H1 (cell line): ENCODE measurements at regions not wholly inside any gene's neighbourhood (a gene's known extent, or its start where the extent isn't known, plus 50 kb on each side); places are given as distances from the start of the nearest gene placed in this dataset.

ENCODE experiments used
- CTCF ChIA-PET: fragments of 300-600 bp; sonication (Branson Sonifier 250); formaldehyde crosslinking; loops from one replicate; lab custom pipeline; 2021; ENCODE audit not compliant: partially characterized antibody; lab: Charles Lee
- POLR2A ChIA-PET: fragments of 300-600 bp; sonication (Branson Sonifier 250); formaldehyde crosslinking; loops from one replicate; lab custom pipeline; 2021; ENCODE audit warnings: inconsistent platforms; ENCODE audit not compliant: partially characterized antibody; lab: Charles Lee
- DNase-seq, 2 experiments: peaks; one replicate each; pipeline versions ENCODE4 v3.0.0 to v3.0.0-alpha.2; 2010 to 2022; ENCODE audit warnings: low spot score in 2 of 2, low read depth in 1 of 2, mixed read lengths in 1 of 2
- FAIRE-seq: peaks from 2 replicates; lab custom pipeline; 2011; peaks lifted over from hg19 to GRCh38; lab: Jason Lieb, UNC
- H2AFZ ChIP-seq: 2 replicates; pipeline ENCODE4 v1.8.1; 2012; ENCODE audit warnings: low read length, inconsistent platforms
- H2AK5ac ChIP-seq: 2 replicates; pipeline ENCODE4 v1.6.1; 2013; ENCODE audit warnings: low read depth, low read length
- H2BK120ac ChIP-seq: replicated peaks from 2 replicates; pipeline ENCODE3; 2013; ENCODE audit warnings: low read depth, low read length, inconsistent platforms
- H2BK12ac ChIP-seq: 2 replicates; pipeline ENCODE4 v1.6.1; 2013; ENCODE audit warnings: low read depth, low read length
- H2BK15ac ChIP-seq: 2 replicates; pipeline ENCODE4 v1.6.1; 2013; ENCODE audit warnings: low read length
- H2BK20ac ChIP-seq: 2 replicates; pipeline ENCODE4 v1.6.1; 2013; ENCODE audit warnings: low read length
- H2BK5ac ChIP-seq: 2 replicates; pipeline ENCODE4 v1.6.1; 2013; ENCODE audit warnings: low read depth, low read length
- H3K14ac ChIP-seq: 2 replicates; pipeline ENCODE4 v1.6.1; 2013; ENCODE audit warnings: inconsistent platforms; ENCODE audit not compliant: insufficient read length
- H3K18ac ChIP-seq: 2 replicates; pipeline ENCODE4 v1.6.1; 2013; ENCODE audit warnings: low read length; ENCODE audit errors: extremely low read depth
- H3K23ac ChIP-seq: 2 replicates; pipeline ENCODE4 v1.6.1; 2013; ENCODE audit warnings: inconsistent platforms; ENCODE audit not compliant: insufficient read length
- H3K23me2 ChIP-seq: 2 replicates; pipeline ENCODE4 v1.6.1; 2013; ENCODE audit warnings: low read depth, low read length
- H3K27ac ChIP-seq: 2 replicates; pipeline ENCODE4 v1.6.1; 2011; ENCODE audit warnings: low read depth, low read length, inconsistent platforms
- H3K27me3 ChIP-seq, 4 experiments: replicated peaks in 1 of 4; 1 replicate in 1 of 4; 2 replicates in 3 of 4; pipeline versions ENCODE4 v1.6.1 to v1.8.1; 2011 to 2013; ENCODE audit warnings: low read length in 3 of 4, mild to moderate bottlenecking in 3 of 4, inconsistent platforms in 2 of 4, mixed read lengths in 2 of 4, moderate library complexity in 1 of 4; ENCODE audit not compliant: control insufficient read depth in 3 of 4, insufficient read depth in 3 of 4; ENCODE audit errors: extremely low read depth in 1 of 4
- H3K36me3 ChIP-seq, 4 experiments: 2 replicates each; pipeline versions ENCODE4 v1.6.1 to v1.8.1; 2011 to 2013; ENCODE audit warnings: mild to moderate bottlenecking in 4 of 4, low read length in 3 of 4, moderate library complexity in 2 of 4, control low read depth in 1 of 4, inconsistent platforms in 1 of 4; ENCODE audit not compliant: insufficient read depth in 4 of 4, control insufficient read depth in 2 of 4
- H3K4ac ChIP-seq: replicated peaks from 2 replicates; pipeline ENCODE3; 2013; ENCODE audit warnings: low read length, low read depth, mixed read lengths, inconsistent platforms; ENCODE audit not compliant: insufficient read length
- H3K4me1 ChIP-seq, 4 experiments: replicated peaks in 1 of 4; 1 replicate in 1 of 4; 2 replicates in 3 of 4; pipeline versions ENCODE4 v1.6.1 to v1.8.1; 2011 to 2013; ENCODE audit warnings: low read length in 3 of 4, inconsistent platforms in 2 of 4, mixed read lengths in 1 of 4; ENCODE audit not compliant: insufficient read depth in 4 of 4, control insufficient read depth in 3 of 4
- H3K4me2 ChIP-seq, 2 experiments: 2 replicates each; pipeline versions ENCODE4 v1.6.1 to v1.8.1; 2011 to 2013; ENCODE audit warnings: low read depth in 2 of 2, low read length in 2 of 2, control low read depth in 1 of 2, inconsistent platforms in 1 of 2, mild to moderate bottlenecking in 1 of 2; ENCODE audit not compliant: insufficient read depth in 1 of 2
- H3K4me3 ChIP-seq, 4 experiments: fragments of 200-600, 300-600 bp in 1 of 4; sonication (generic), shearing (Covaris generic), sonication (Bioruptor Twin) in 1 of 4; 2 replicates each; pipeline versions ENCODE4 v1.5.1 to v1.8.1; 2011 to 2016; ENCODE audit warnings: low read length in 4 of 4, low read depth in 3 of 4, control low read depth in 2 of 4, inconsistent platforms in 2 of 4, mild to moderate bottlenecking in 2 of 4, mixed read lengths in 1 of 4, moderate library complexity in 1 of 4; ENCODE audit not compliant: insufficient read depth in 2 of 4; ENCODE audit errors: extremely low read depth in 1 of 4
- H3K56ac ChIP-seq: replicated peaks from 2 replicates; pipeline ENCODE3; 2013; ENCODE audit warnings: low read depth, mild to moderate bottlenecking, mixed read lengths, low read length, inconsistent platforms; ENCODE audit not compliant: insufficient read length
- H3K79me1 ChIP-seq: 2 replicates; pipeline ENCODE4 v1.6.1; 2013; ENCODE audit warnings: low read depth, low read length, control low read depth
- H3K79me2 ChIP-seq, 2 experiments: 2 replicates each; pipeline versions ENCODE4 v1.6.1 to v1.8.1; 2012 to 2013; ENCODE audit warnings: low read length in 2 of 2, mild to moderate bottlenecking in 2 of 2, inconsistent platforms in 1 of 2; ENCODE audit not compliant: insufficient read depth in 2 of 2, control insufficient read depth in 1 of 2
- H3K9ac ChIP-seq, 4 experiments: replicated peaks in 1 of 4; 1 replicate in 1 of 4; 2 replicates in 3 of 4; pipeline versions ENCODE4 v1.6.1 to v1.8.1; 2011 to 2013; ENCODE audit warnings: low read depth in 3 of 4, low read length in 3 of 4, control low read depth in 2 of 4, mild to moderate bottlenecking in 2 of 4, moderate library complexity in 2 of 4, inconsistent platforms in 1 of 4; ENCODE audit errors: extremely low read depth in 1 of 4
- H3K9me3 ChIP-seq, 2 experiments: 2 replicates each; pipeline versions ENCODE4 v1.6.1 to v1.8.1; 2012 to 2013; ENCODE audit warnings: mild to moderate bottlenecking in 2 of 2, moderate library complexity in 2 of 2, control low read depth in 1 of 2, inconsistent platforms in 1 of 2, low read depth in 1 of 2, low read length in 1 of 2, mixed read lengths in 1 of 2; ENCODE audit not compliant: insufficient read depth in 2 of 2
- H4K20me1 ChIP-seq, 2 experiments: replicated peaks in 1 of 2; 2 replicates each; pipeline versions ENCODE3 to v1.8.1; 2011 to 2013; ENCODE audit warnings: inconsistent platforms in 2 of 2, low read length in 2 of 2, mild to moderate bottlenecking in 1 of 2; ENCODE audit not compliant: insufficient read depth in 2 of 2, control insufficient read depth in 1 of 2
- H4K5ac ChIP-seq: 2 replicates; pipeline ENCODE4 v1.6.1; 2013; ENCODE audit warnings: low read length, low read depth, mixed read lengths, inconsistent platforms; ENCODE audit not compliant: insufficient read length
- H4K8ac ChIP-seq: 2 replicates; pipeline ENCODE4 v1.8.0; 2013; ENCODE audit warnings: mild to moderate bottlenecking, moderate library complexity, low read length, inconsistent platforms; ENCODE audit not compliant: insufficient read depth; ENCODE audit errors: extremely low read depth
- H4K91ac ChIP-seq: replicated peaks from 2 replicates; pipeline ENCODE3; 2013; ENCODE audit warnings: low read length, mixed read lengths, inconsistent platforms; ENCODE audit not compliant: insufficient read length
- BCL11A ChIP-seq, 2 experiments: IDR thresholded peaks; one replicate each; pipeline ENCODE4 v1.6.1; 2011; ENCODE audit warnings: low read depth in 2 of 2, low read length in 2 of 2, mild to moderate bottlenecking in 2 of 2
- CBX8 ChIP-seq: fragments of 300-800, 300-1000 bp; sonication (generic); IDR thresholded peaks from 2 replicates; pipeline ENCODE4 v1.7.1; 2016; ENCODE audit warnings: low read depth, low read length, borderline replicate concordance
- NANOG ChIP-seq: IDR thresholded peaks from 2 replicates; pipeline ENCODE4 v1.6.1; 2011; ENCODE audit warnings: low read length, low read depth, mild to moderate bottlenecking, inconsistent platforms; ENCODE audit not compliant: insufficient read depth, poor library complexity, severe bottlenecking
- WGBS, 2 experiments: shearing (Covaris generic) in 1 of 2; methylation state at CpG; one replicate each; pipeline versions ENCODE4 v1.1.6 to v1.1.7; 2013 to 2015; ENCODE audit warnings: low lambda C conversion rate in 2 of 2, mixed read lengths in 2 of 2, inconsistent platforms in 1 of 2, low coverage in 1 of 2, missing lambda C conversion rate in 1 of 2; ENCODE audit not compliant: insufficient replicate concordance in 2 of 2, insufficient coverage in 1 of 2, insufficient read length in 1 of 2; ENCODE audit errors: extremely low coverage in 1 of 2, missing lambda C conversion rate in 1 of 2; 5-methylcytosine and 5-hydroxymethylcytosine counted together

GRCh38 chr1:38773483-38773882, 86.1 kb downstream of the RRAGC start:
- ChIA-PET POLR2A (no interaction called here), CTCF (interaction anchor here (1.3 kb wide), 1 partner anchor 283 kb away, joined by 3 read pairs; no protein-coding TSS in a partner anchor)
- Histone ChIP-seq H3K27me3 (no peaks in the 10 kb centered on the region), H3K79me1 (no peaks in the 10 kb centered on the region), H3K79me2 (no peaks in the 10 kb centered on the region), H3K14ac (no peak overlapping the region), H2AFZ (no peak overlapping the region), H3K18ac (no peak overlapping the region), H3K56ac (no peak overlapping the region), H3K4me2 (no peak overlapping the region), H4K91ac (no peak overlapping the region), H3K27ac (no peak overlapping the region), H3K9ac (no peak overlapping the region), H2AK5ac (no peak overlapping the region), H4K20me1 (no peaks in the 10 kb centered on the region), H3K4me3 (no peak overlapping the region), H2BK120ac (no peak overlapping the region), H3K23me2 (no peaks in the 10 kb centered on the region), H3K9me3 (no peaks in the 10 kb centered on the region), H3K4ac (no peak overlapping the region), H2BK15ac (no peak overlapping the region), H2BK5ac (no peak overlapping the region), H4K8ac (no peak overlapping the region), H3K4me1 (no peaks in the 10 kb centered on the region; a peak in 3 of 7 replicates), H3K36me3 (no peaks in the 10 kb centered on the region), H2BK20ac (no peak overlapping the region), H3K23ac (no peak overlapping the region), H4K5ac (no peak overlapping the region), H2BK12ac (no peak overlapping the region)
- 63% methylated on average over 2 of the region's 2 CpGs; no CpG with 5 or more reads in 1 of the 2 experiments for WGBS, 2 experiments
- DNase-seq (no peak), FAIRE-seq (no peak)
- TF ChIP-seq NANOG (no peak), BCL11A (IDR thresholded peaks at IDR 0.05; ENCODE audit: low read depth in 2 of 2, low read length in 2 of 2) (no peak), CBX8 (no peak)
